AG09319 (cell line): ENCODE measurements at regions not wholly inside any gene's neighbourhood (a gene's known extent, or its start where the extent isn't known, plus 50 kb on each side); places are given as distances from the start of the nearest gene placed in this dataset.

Experiments
- DNase-seq: peaks from one replicate; pipeline ENCODE4 v3.0.0-alpha.2; 2010; ENCODE audit warnings: low read depth; ENCODE audit errors: extremely low read depth
- TF ChIP-seq, protein P1 (sequence below): IDR thresholded peaks from 2 replicates; pipeline ENCODE4 v1.5.1; 2011; ENCODE audit warnings: low read depth, mild to moderate bottlenecking, inconsistent platforms, low read length, moderate library complexity

DNA sequence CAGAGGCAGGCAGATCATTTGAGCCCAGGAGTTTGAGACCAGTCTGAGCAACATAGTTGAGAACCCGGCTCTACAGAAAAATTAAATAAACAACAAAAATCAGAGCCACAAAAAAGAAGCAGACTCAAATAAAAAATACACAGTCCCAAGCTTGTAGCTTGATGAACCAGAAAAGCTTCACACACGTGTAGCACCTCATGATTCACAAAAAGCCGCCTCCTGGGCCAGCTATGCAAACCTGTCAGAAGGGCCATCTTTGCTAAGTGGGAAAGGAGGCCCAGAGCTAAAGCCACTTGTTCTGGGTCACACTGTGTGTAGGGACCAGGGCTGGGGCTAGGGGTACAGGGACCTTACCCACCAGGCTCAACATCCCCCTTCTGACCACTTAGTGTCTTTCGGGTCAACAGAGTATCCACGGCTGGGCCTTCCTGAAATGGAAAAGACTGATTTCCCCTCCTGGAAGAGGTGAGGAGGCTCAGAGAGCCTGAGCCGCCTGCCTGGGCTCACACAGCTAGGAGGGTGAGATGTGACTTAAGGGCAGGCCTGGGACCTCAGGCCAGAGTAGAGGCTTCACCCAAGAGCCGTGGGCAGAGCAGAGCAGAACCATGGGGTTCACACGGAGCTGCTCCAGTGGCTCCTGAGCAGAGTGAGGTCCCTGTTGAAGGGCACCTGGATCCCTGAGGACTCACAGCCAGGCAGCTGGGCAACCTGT lies 269.6 kb downstream of the PARN start:
- TF ChIP-seq, protein P1, sequence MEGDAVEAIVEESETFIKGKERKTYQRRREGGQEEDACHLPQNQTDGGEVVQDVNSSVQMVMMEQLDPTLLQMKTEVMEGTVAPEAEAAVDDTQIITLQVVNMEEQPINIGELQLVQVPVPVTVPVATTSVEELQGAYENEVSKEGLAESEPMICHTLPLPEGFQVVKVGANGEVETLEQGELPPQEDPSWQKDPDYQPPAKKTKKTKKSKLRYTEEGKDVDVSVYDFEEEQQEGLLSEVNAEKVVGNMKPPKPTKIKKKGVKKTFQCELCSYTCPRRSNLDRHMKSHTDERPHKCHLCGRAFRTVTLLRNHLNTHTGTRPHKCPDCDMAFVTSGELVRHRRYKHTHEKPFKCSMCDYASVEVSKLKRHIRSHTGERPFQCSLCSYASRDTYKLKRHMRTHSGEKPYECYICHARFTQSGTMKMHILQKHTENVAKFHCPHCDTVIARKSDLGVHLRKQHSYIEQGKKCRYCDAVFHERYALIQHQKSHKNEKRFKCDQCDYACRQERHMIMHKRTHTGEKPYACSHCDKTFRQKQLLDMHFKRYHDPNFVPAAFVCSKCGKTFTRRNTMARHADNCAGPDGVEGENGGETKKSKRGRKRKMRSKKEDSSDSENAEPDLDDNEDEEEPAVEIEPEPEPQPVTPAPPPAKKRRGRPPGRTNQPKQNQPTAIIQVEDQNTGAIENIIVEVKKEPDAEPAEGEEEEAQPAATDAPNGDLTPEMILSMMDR: no peak
- DNase-seq: no peak

DNA sequence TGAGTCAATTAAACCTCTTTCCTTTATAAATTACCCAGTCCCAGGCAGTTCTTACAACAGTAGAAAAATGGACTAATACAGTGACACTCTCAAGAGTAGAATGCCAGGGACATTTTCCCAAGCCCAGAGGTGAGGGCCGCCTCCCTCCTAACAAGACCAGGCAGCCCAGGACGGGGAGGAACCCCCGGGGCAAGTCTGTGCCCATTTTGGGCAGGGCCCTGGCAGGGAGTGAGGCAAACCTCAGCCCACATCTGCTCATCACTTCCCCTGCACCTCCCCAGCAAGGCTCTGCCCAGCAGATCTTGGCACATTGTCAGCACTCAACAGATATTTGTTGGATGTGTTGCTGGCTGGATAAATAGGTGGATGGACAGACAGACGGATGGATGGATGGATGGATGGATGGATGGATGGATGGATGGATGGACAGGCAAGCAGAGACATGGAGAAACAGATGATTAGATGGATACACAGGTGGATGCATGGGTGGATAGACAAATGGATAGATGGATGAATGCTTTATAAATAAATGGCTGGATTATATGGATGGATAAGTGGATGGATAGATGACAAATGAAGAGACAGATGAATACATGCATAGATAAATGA lies 271.3 kb downstream of the PARN start:
- no peak for DNase-seq
- TF ChIP-seq, protein P1: no peak

DNA sequence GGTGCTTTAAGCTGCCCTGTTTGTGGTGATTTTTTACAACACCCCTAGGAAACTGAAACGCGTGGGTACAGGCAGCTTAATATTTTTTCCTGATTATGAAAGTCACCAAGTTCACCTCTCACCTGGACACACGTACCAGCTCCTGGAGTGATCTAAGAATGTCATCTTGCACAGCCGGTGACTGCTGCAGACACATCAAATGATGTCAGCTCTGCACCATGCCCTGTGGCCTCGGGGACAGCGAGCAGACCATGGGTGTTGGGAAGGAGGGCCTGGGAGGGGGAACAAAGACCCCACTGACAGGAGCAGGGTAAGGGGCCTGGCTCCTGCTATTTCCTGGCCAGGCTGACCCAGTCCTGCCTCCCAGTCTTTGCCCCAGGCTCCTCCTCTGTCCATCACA lies 272.7 kb downstream of the PARN start:
- TF ChIP-seq, protein P1: no peak
- DNase-seq: no peak

DNA sequence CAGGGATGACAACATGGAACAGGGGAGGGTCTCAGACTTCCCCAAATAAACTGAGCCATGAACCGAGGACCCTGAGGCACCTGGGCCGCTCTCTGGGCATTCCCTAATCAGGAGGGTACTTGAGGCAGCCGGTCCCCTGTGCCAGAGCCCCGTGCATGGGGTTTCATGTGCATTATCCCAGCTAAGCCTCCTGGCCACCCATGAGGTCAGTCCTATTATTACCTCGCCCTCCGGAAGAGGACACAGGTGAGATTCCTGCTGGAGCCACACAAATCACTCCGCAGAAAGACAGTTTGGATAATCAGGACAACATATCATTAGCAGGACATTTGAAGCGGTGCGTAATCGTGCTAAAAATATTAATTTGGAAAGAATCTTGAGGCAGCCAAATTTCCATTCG lies 274.0 kb downstream of the PARN start:
- TF ChIP-seq, protein P1: no peak
- no peak for DNase-seq

DNA sequence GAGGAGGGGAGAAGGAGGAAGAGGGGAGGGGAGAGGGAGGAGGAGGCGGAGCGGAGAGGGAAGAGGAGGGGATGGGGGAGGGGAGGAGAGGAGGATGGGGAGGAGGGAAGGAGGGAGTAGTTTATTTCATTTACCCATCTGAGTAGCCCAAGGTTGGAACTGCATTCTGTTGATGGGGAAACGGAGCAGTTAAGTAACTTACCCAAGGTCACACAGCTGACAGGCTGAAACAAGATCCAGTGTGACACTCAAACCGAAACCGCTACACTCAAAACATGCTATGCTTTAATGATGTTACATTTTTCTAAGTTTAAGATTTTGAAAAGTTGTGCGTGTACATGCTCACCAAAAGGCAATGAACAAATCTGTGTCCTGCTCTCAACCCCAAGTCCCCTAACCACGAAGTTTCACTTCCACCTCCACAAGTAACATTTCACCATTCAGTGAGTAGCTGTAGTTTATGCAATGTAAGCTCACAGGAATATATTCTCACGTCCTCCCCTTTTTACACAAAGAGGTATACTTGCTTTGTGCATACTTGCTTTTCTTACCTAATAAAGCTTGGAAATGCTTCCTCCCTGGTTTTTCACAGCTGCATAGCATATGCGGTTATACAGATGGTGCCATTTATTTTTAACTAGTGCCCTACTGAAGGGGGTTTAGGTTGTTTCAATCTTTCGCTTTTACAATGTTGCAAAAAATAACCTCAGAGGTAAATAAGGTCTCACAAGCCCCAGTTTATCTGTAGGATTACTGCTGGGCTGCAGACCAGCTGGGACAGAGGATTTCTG lies 275.3 kb downstream of the PARN start:
- DNase-seq: no peak
- TF ChIP-seq, protein P1: no peak

DNA sequence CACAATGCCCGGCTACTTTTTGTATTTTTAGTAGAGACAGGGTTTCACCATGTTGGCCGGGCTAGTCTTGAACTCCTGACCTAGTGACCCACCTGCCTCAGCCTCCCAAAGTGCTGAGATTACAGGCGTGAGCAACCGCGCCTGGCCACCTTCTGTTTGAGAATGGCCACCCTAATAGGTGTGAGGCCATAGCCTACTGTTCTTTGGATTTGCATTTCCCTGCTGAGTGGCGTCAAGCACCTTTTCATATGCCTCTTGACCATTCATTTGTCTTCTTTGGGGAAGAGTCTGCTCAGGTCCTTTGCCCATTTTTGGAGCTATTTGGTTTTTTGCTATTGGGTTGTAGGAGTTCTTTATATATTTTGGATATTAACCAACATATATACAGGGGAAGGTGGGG lies 276.7 kb downstream of the PARN start:
- TF ChIP-seq, protein P1: no peak
- no peak for DNase-seq

DNA sequence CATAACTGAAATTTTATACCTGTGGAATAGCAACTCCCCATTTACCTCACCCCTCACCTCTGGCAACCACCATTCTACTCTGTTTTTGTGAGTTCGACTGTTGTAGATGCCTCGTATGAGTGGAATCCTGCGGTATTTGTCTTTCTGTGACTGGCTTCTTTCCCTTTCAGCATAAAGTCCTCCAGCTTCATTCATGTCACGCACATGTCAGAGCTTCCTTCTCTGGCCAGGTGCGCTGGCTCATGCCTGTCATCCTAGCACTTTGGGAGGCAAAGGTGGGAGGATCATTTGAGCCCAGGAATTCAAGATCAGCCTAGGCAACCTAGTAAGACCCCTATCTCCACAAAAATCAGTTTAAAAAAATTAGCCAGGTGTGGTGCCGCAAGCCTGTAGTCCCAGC lies 278.4 kb downstream of the PARN start:
- DNase-seq: no peak
- TF ChIP-seq, protein P1: no peak
